ENCODE measurements at regions not wholly inside any gene's neighbourhood (a gene's known extent, or its start where the extent isn't known, plus 50 kb on each side); places are given as distances from the start of the nearest gene placed in this dataset.

DNA sequence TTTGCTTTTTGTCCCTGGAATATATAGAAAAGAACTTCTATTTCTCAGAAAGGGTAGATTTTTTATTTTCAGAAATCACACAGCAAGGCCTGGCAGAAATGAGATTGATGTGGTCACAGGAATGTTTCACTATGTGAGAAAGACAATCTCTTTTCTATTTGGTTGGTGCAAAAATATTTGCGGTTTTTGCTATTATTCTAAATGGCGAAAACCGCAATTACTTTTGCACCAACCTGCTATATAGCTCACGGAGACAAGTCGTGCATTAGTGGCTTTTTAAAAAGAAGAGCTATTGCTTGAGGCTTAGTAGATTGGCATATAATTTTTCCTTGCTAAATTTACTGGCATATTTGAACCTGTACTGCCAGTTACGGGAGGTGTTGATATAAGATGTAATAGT is 100.4 kb downstream of the ITM2A start:
- Histone ChIP-seq H3K27me3 (ENCODE audit: insufficient read depth, low read length, poor library complexity) (no peaks in the 10 kb centered on the region), H3K4me1 (ENCODE audit: insufficient read depth, low read length) (peaks cover 77% of the 10 kb centered on the region)

DNA sequence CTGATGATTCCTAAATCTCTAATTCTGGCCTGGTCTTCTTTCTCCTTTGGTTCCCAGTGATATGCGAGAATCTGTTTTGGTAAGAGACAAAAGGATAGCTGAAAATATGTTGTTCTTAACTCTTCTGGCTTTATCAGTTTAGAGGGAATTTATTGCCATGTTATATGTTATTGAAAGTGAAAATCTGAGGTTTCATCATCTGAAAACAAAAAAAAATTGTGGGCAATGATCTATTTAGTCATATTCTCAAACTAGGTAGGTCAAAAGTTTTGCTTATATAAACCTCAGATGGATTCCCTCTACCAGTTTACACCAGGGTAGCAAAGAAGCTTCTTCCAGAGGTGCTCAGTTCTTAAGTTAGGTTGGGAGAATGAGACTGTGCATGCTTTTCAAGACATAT is 103.6 kb downstream of the ITM2A start:
- Histone ChIP-seq H3K4me1 (ENCODE audit: insufficient read depth, low read length) (peaks cover 73% of the 10 kb centered on the region), H2AFZ (ENCODE audit: low read depth, low read length) (no peak overlapping the region), H3K27me3 (ENCODE audit: insufficient read depth, low read length, poor library complexity) (no peaks in the 10 kb centered on the region), H3K9me3 (ENCODE audit: insufficient read depth, low read length, severe bottlenecking) (no peaks in the 10 kb centered on the region), H3K9ac (ENCODE audit: low read depth, low read length) (no peak overlapping the region), H3K4me2 (ENCODE audit: insufficient read depth, low read length) (no peak overlapping the region), H3K36me3 (ENCODE audit: insufficient read depth, low read length) (no peaks in the 10 kb centered on the region), H3K27ac (ENCODE audit: low read length) (peak overlapping the region; percentile 97), H3K4me3 (ENCODE audit: low read depth in 1 of 2, low read length in 2 of 2) (no peak overlapping the region), H4K20me1 (ENCODE audit: insufficient read depth, low read length) (no peaks in the 10 kb centered on the region), H3K79me2 (ENCODE audit: insufficient read depth, low read length) (peaks cover 13% of the 10 kb centered on the region)
- no peak for ATAC-seq (ENCODE audit: insufficient read depth, low read depth)
- DNase-seq, result no peak
- TF ChIP-seq EZH2 (IDR thresholded peaks at IDR 0.05; ENCODE audit: borderline replicate concordance, low read depth, low read length, severe bottlenecking), result no peak
- TF ChIP-seq, protein P1, sequence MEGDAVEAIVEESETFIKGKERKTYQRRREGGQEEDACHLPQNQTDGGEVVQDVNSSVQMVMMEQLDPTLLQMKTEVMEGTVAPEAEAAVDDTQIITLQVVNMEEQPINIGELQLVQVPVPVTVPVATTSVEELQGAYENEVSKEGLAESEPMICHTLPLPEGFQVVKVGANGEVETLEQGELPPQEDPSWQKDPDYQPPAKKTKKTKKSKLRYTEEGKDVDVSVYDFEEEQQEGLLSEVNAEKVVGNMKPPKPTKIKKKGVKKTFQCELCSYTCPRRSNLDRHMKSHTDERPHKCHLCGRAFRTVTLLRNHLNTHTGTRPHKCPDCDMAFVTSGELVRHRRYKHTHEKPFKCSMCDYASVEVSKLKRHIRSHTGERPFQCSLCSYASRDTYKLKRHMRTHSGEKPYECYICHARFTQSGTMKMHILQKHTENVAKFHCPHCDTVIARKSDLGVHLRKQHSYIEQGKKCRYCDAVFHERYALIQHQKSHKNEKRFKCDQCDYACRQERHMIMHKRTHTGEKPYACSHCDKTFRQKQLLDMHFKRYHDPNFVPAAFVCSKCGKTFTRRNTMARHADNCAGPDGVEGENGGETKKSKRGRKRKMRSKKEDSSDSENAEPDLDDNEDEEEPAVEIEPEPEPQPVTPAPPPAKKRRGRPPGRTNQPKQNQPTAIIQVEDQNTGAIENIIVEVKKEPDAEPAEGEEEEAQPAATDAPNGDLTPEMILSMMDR (IDR thresholded peaks at IDR 0.05; ENCODE audit: borderline replicate concordance, extremely low read depth, low read length, poor library complexity, severe bottlenecking), result no peak

More for the DNA sequence above, 100.4 kb downstream of the ITM2A start:
- no peaks in the 10 kb centered on the region for H3K36me3 ChIP-seq (ENCODE audit: insufficient read depth, low read length)
- H4K20me1 ChIP-seq (ENCODE audit: insufficient read depth, low read length), result no peaks in the 10 kb centered on the region
- peak overlapping the region; percentile 27 for H3K9ac ChIP-seq (ENCODE audit: low read depth, low read length)
- no peak for TF ChIP-seq EZH2 (IDR thresholded peaks at IDR 0.05; ENCODE audit: borderline replicate concordance, low read depth, low read length, severe bottlenecking)
- TF ChIP-seq, protein P1 (IDR thresholded peaks at IDR 0.05; ENCODE audit: borderline replicate concordance, extremely low read depth, low read length, poor library complexity, severe bottlenecking), result no peak
- H3K27ac ChIP-seq (ENCODE audit: low read length), result peak overlapping the region; percentile 89
- H3K4me2 ChIP-seq (ENCODE audit: insufficient read depth, low read length), result peak overlapping the region; percentile 14
- ATAC-seq (ENCODE audit: insufficient read depth, low read depth) (no peak; the same call in 2 of the 3 replicates), DNase-seq (no peak)
- H2AFZ ChIP-seq (ENCODE audit: low read depth, low read length), result 0 out of 2 replicates have a peak overlapping the region, but pooled peaks have one; percentile 22
- no peaks in the 10 kb centered on the region for H3K9me3 ChIP-seq (ENCODE audit: insufficient read depth, low read length, severe bottlenecking)
- no peak overlapping the region for H3K4me3 ChIP-seq (ENCODE audit: low read depth in 1 of 2, low read length in 2 of 2)
- peaks cover 15% of the 10 kb centered on the region; the same call in 1 of the 2 replicates for H3K79me2 ChIP-seq (ENCODE audit: insufficient read depth, low read length)

DNA sequence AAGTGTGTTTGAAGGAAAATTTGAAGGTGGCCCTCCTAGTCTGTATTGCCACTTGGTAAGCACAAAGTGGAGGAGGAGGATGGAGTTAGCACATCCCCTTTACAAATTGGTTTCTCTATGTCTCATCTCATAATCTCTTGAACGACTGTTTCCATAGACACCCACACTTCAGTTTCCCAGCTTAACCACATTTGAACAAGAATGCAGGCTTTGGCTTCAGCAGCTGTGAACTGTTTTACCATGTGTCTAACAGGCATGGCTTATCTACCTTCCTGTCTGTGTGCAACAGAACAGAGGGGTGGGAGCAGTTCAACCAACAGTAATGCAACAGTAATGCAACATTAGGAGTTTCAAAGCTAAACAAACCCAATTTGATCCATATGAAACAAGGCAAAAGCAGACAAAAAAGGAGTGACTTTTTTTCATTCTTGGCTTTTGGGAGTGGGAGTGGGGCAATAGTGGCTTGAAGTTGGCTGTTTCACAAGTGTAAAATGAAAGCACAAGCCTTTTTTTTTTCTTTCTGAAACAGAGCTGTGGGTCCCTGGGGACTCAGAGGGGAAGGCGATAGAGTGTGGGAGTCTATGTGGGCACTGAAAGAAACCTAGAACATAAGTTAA is 108.0 kb downstream of the ITM2A start:
- peak overlapping the region in 1 of 2 experiments; percentile 37; a peak in 1 of 4 replicates for H3K4me3 ChIP-seq (ENCODE audit: low read depth in 1 of 2, low read length in 2 of 2)
- peak overlapping the region; percentile 62 for H3K9ac ChIP-seq (ENCODE audit: low read depth, low read length)
- no peaks in the 10 kb centered on the region for H3K36me3 ChIP-seq (ENCODE audit: insufficient read depth, low read length)
- H3K4me2 ChIP-seq (ENCODE audit: insufficient read depth, low read length), result peak overlapping the region; percentile 37
- H3K9me3 ChIP-seq (ENCODE audit: insufficient read depth, low read length, severe bottlenecking), result no peaks in the 10 kb centered on the region
- peaks cover 92% of the 10 kb centered on the region for H3K4me1 ChIP-seq (ENCODE audit: insufficient read depth, low read length)
- H3K27me3 ChIP-seq (ENCODE audit: insufficient read depth, low read length, poor library complexity), result no peaks in the 10 kb centered on the region
- H3K79me2 ChIP-seq (ENCODE audit: insufficient read depth, low read length), result peaks cover 17% of the 10 kb centered on the region
- ATAC-seq (ENCODE audit: insufficient read depth, low read depth), result peak; percentile 89
- H4K20me1 ChIP-seq (ENCODE audit: insufficient read depth, low read length), result no peaks in the 10 kb centered on the region
- peak overlapping the region; percentile 27; the same call in 1 of the 2 replicates for H2AFZ ChIP-seq (ENCODE audit: low read depth, low read length)
- DNase-seq, result peak; percentile 82
- peak overlapping the region; percentile 97 for H3K27ac ChIP-seq (ENCODE audit: low read length)
- no peak for TF ChIP-seq EZH2 (IDR thresholded peaks at IDR 0.05; ENCODE audit: borderline replicate concordance, low read depth, low read length, severe bottlenecking)
- TF ChIP-seq, protein P1 (IDR thresholded peaks at IDR 0.05; ENCODE audit: borderline replicate concordance, extremely low read depth, low read length, poor library complexity, severe bottlenecking), result no peak

All from DND-41 (cell line).